ENCODE measurements at regions not wholly inside any gene's neighbourhood (a gene's known extent, or its start where the extent isn't known, plus 50 kb on each side); places are given as distances from the start of the nearest gene placed in this dataset.

GRCh38 chr20:51306521-51307358 lies 235.8 kb downstream of the NFATC2 start:
- peak; percentile 71 for FAIRE-seq
- TF ChIP-seq PAX5 (IDR thresholded peaks at IDR 0.05; ENCODE audit: insufficient read depth, low read length, severe bottlenecking) (no peak), POU2F2 (IDR thresholded peaks at IDR 0.05; ENCODE audit: low read depth, low read length) (no peak), POLR2AphosphoS5 (IDR thresholded peaks at IDR 0.05; ENCODE audit: low read depth, low read length) (no peak), TAF1 (IDR thresholded peaks at IDR 0.05; ENCODE audit: low read depth, low read length) (no peak), SPI1 (IDR thresholded peaks at IDR 0.05; ENCODE audit: low read depth, low read length) (no peak), POLR2A (IDR thresholded peaks at IDR 0.05; ENCODE audit: low read depth, low read length) (no peak)
- peak; percentile 80 for DNase-seq (ENCODE audit: insufficient read length, low spot score)

GRCh38 chr20:51306081-51306480 lies 236.4 kb downstream of the NFATC2 start:
- FAIRE-seq (no peak), DNase-seq (ENCODE audit: insufficient read length, low spot score) (no peak)
- no peak for TF ChIP-seq TAF1 (IDR thresholded peaks at IDR 0.05; ENCODE audit: low read depth, low read length)
- no peak for TF ChIP-seq POLR2A (IDR thresholded peaks at IDR 0.05; ENCODE audit: low read depth, low read length)
- no peak for TF ChIP-seq PAX5 (IDR thresholded peaks at IDR 0.05; ENCODE audit: insufficient read depth, low read length, severe bottlenecking)
- TF ChIP-seq SPI1 (IDR thresholded peaks at IDR 0.05; ENCODE audit: low read depth, low read length): no peak
- no peak for TF ChIP-seq POU2F2 (IDR thresholded peaks at IDR 0.05; ENCODE audit: low read depth, low read length)
- no peak for TF ChIP-seq POLR2AphosphoS5 (IDR thresholded peaks at IDR 0.05; ENCODE audit: low read depth, low read length)

- TF ChIP-seq POU2F2 (IDR thresholded peaks at IDR 0.05; ENCODE audit: low read depth, low read length) (no peak), TAF1 (IDR thresholded peaks at IDR 0.05; ENCODE audit: low read depth, low read length) (no peak), PAX5 (IDR thresholded peaks at IDR 0.05; ENCODE audit: insufficient read depth, low read length, severe bottlenecking) (no peak), SPI1 (IDR thresholded peaks at IDR 0.05; ENCODE audit: low read depth, low read length) (no peak), POLR2AphosphoS5 (IDR thresholded peaks at IDR 0.05; ENCODE audit: low read depth, low read length) (no peak), POLR2A (IDR thresholded peaks at IDR 0.05; ENCODE audit: low read depth, low read length) (no peak)
- FAIRE-seq: no peak
- no peak for DNase-seq (ENCODE audit: insufficient read length, low spot score)
These were observed 237.0 kb downstream of the NFATC2 start for GRCh38 chr20:51305316-51306052.

GRCh38 chr20:51303731-51304670 lies 238.5 kb downstream of the NFATC2 start:
- no peak for FAIRE-seq
- no peak for DNase-seq (ENCODE audit: insufficient read length, low spot score)
- TF ChIP-seq POU2F2 (IDR thresholded peaks at IDR 0.05; ENCODE audit: low read depth, low read length): no peak
- TF ChIP-seq PAX5 (IDR thresholded peaks at IDR 0.05; ENCODE audit: insufficient read depth, low read length, severe bottlenecking): no peak
- no peak for TF ChIP-seq SPI1 (IDR thresholded peaks at IDR 0.05; ENCODE audit: low read depth, low read length)
- TF ChIP-seq TAF1 (IDR thresholded peaks at IDR 0.05; ENCODE audit: low read depth, low read length): no peak
- TF ChIP-seq POLR2AphosphoS5 (IDR thresholded peaks at IDR 0.05; ENCODE audit: low read depth, low read length): no peak

GRCh38 chr20:51301026-51301425 lies 241.5 kb downstream of the NFATC2 start:
- FAIRE-seq (no peak), DNase-seq (ENCODE audit: insufficient read length, low spot score) (no peak)
- TF ChIP-seq SPI1 (IDR thresholded peaks at IDR 0.05; ENCODE audit: low read depth, low read length) (no peak), PAX5 (IDR thresholded peaks at IDR 0.05; ENCODE audit: insufficient read depth, low read length, severe bottlenecking) (no peak)

GRCh38 chr20:51300104-51300503 lies 242.4 kb downstream of the NFATC2 start:
- FAIRE-seq (no peak), DNase-seq (ENCODE audit: insufficient read length, low spot score) (no peak)
- TF ChIP-seq POLR2A (IDR thresholded peaks at IDR 0.05; ENCODE audit: low read depth, low read length) (no peak), SPI1 (IDR thresholded peaks at IDR 0.05; ENCODE audit: low read depth, low read length) (no peak), PAX5 (IDR thresholded peaks at IDR 0.05; ENCODE audit: insufficient read depth, low read length, severe bottlenecking) (no peak), POU2F2 (IDR thresholded peaks at IDR 0.05; ENCODE audit: low read depth, low read length) (no peak), TAF1 (IDR thresholded peaks at IDR 0.05; ENCODE audit: low read depth, low read length) (no peak), POLR2AphosphoS5 (IDR thresholded peaks at IDR 0.05; ENCODE audit: low read depth, low read length) (no peak)

GRCh38 chr20:51299413-51299812 lies 243.1 kb downstream of the NFATC2 start:
- TF ChIP-seq POLR2A (IDR thresholded peaks at IDR 0.05; ENCODE audit: low read depth, low read length) (no peak), POLR2AphosphoS5 (IDR thresholded peaks at IDR 0.05; ENCODE audit: low read depth, low read length) (no peak), POU2F2 (IDR thresholded peaks at IDR 0.05; ENCODE audit: low read depth, low read length) (no peak), TAF1 (IDR thresholded peaks at IDR 0.05; ENCODE audit: low read depth, low read length) (no peak), PAX5 (IDR thresholded peaks at IDR 0.05; ENCODE audit: insufficient read depth, low read length, severe bottlenecking) (no peak), SPI1 (IDR thresholded peaks at IDR 0.05; ENCODE audit: low read depth, low read length) (no peak)
- no peak for DNase-seq (ENCODE audit: insufficient read length, low spot score)
- no peak for FAIRE-seq

GRCh38 chr20:51298141-51298749 lies 244.3 kb downstream of the NFATC2 start:
- FAIRE-seq (no peak), DNase-seq (ENCODE audit: insufficient read length, low spot score) (no peak)
- no peak for TF ChIP-seq POU2F2 (IDR thresholded peaks at IDR 0.05; ENCODE audit: low read depth, low read length)
- no peak for TF ChIP-seq POLR2AphosphoS5 (IDR thresholded peaks at IDR 0.05; ENCODE audit: low read depth, low read length)
- no peak for TF ChIP-seq TAF1 (IDR thresholded peaks at IDR 0.05; ENCODE audit: low read depth, low read length)
- no peak for TF ChIP-seq POLR2A (IDR thresholded peaks at IDR 0.05; ENCODE audit: low read depth, low read length)
- no peak for TF ChIP-seq PAX5 (IDR thresholded peaks at IDR 0.05; ENCODE audit: insufficient read depth, low read length, severe bottlenecking)
- TF ChIP-seq SPI1 (IDR thresholded peaks at IDR 0.05; ENCODE audit: low read depth, low read length): no peak
